PC-3 (cell line): ENCODE measurements at regions not wholly inside any gene's neighbourhood (a gene's known extent, or its start where the extent isn't known, plus 50 kb on each side); places are given as distances from the start of the nearest gene placed in this dataset.

Experiments used
- ATAC-seq: fragments of 200-7000 bp; cut with Tn5 transposase; 2 replicates; pipeline ENCODE4 v1.9.1; 2020; ENCODE audit warnings: mild to moderate bottlenecking, moderate library complexity
- BruUV-seq: library from RNA; stranded (reverse); fragments of 400-500 nt; replicated peaks from 2 replicates; lab custom pipeline; 2021; lab: Mats Ljungman, UMichigan
- CTCF ChIA-PET: fragments of 300-600 bp; sonication (Branson Sonifier 250); formaldehyde crosslinking; loops from one replicate; lab custom pipeline; 2022; ENCODE audit warnings: antibody characterized with exemption; lab: Charles Lee
- POLR2A ChIA-PET: fragments of 300-600 bp; sonication (Branson Sonifier 250); formaldehyde crosslinking; loops from one replicate; lab custom pipeline; 2022; ENCODE audit warnings: antibody characterized with exemption; ENCODE audit not compliant: unreplicated experiment; lab: Charles Lee
- DNase-seq: peaks from one replicate; pipeline ENCODE4 v3.0.0-alpha.2; 2015
- H2AFZ ChIP-seq: fragments of 300-600 bp; sonication (generic); 2 replicates; pipeline ENCODE4 v1.6.0; 2016; ENCODE audit warnings: antibody characterized with exemption, low read length
- H3F3A ChIP-seq: fragments of 300-600 bp; sonication (generic); one replicate; pipeline ENCODE4 v1.6.0; 2017; ENCODE audit warnings: antibody characterized with exemption, low read length, control low read depth, mild to moderate bottlenecking; ENCODE audit not compliant: unreplicated experiment
- H3K27ac ChIP-seq: fragments of 300-600 bp; sonication (generic); 2 replicates; pipeline ENCODE4 v1.5.1; 2016; ENCODE audit warnings: mild to moderate bottlenecking, low read length
- H3K27me3 ChIP-seq: fragments of 300-600 bp; sonication (generic); 2 replicates; pipeline ENCODE4 v1.6.1; 2016; ENCODE audit warnings: low read length, mixed read lengths
- H3K36me3 ChIP-seq: fragments of 300-600 bp; sonication (generic); 2 replicates; pipeline ENCODE4 v1.6.1; 2016; ENCODE audit warnings: low read depth, mixed run types, low read length, mixed read lengths
- H3K4me1 ChIP-seq: fragments of 300-600 bp; sonication (generic); 2 replicates; pipeline ENCODE4 v1.5.1; 2016; ENCODE audit warnings: low read length; ENCODE audit not compliant: insufficient read depth
- H3K4me2 ChIP-seq: fragments of 300-600 bp; sonication (generic); 2 replicates; pipeline ENCODE4 v1.6.0; 2016; ENCODE audit warnings: low read length
- H3K4me3 ChIP-seq: fragments of 300-600 bp; sonication (generic); 2 replicates; pipeline ENCODE4 v1.5.1; 2016; ENCODE audit warnings: mild to moderate bottlenecking, low read length, mixed read lengths
- H3K79me2 ChIP-seq: fragments of 300-600 bp; sonication (generic); 2 replicates; pipeline ENCODE4 v1.6.1; 2017; ENCODE audit warnings: low read length, mixed read lengths
- H3K9ac ChIP-seq: fragments of 300-600 bp; sonication (generic); 2 replicates; pipeline ENCODE4 v1.6.0; 2016; ENCODE audit warnings: mild to moderate bottlenecking, low read length
- H3K9me2 ChIP-seq: fragments of 300-600 bp; sonication (generic); replicated peaks from 2 replicates; pipeline ENCODE4 v1.6.1; 2016; ENCODE audit warnings: mixed run types, low read length, mixed read lengths
- H3K9me3 ChIP-seq: fragments of 300-600 bp; sonication (generic); 2 replicates; pipeline ENCODE4 v1.6.1; 2016; ENCODE audit warnings: low read length, mixed read lengths
- H4K20me1 ChIP-seq: fragments of 300-600 bp; sonication (generic); 2 replicates; pipeline ENCODE4 v1.6.1; 2016; ENCODE audit warnings: low read length, mixed read lengths
- EZH2 ChIP-seq: fragments of 300-600 bp; sonication (generic); IDR thresholded peaks from one replicate; pipeline ENCODE4 v1.6.1; 2017; ENCODE audit warnings: antibody characterized with exemption, mild to moderate bottlenecking, low read length; ENCODE audit not compliant: unreplicated experiment
- EZH2phosphoT487 ChIP-seq: fragments of 300-600 bp; sonication (generic); IDR thresholded peaks from 2 replicates; pipeline ENCODE4 v1.6.1; 2018; ENCODE audit warnings: mild to moderate bottlenecking, antibody characterized with exemption, low read length, borderline replicate concordance
- intact Hi-C: fragments of 100-400 bp; cut with micrococcal nuclease; formaldehyde crosslinking; loops from 2 replicates; pipeline ENCODE4 v1.9.0; 2023
- TF ChIP-seq, protein P1 (sequence below): fragments of 300-600 bp; sonication (generic); conservative IDR thresholded peaks from 2 replicates; pipeline ENCODE4 v1.5.1; 2017; ENCODE audit warnings: antibody characterized with exemption, low read depth, mild to moderate bottlenecking, low read length

DNA sequence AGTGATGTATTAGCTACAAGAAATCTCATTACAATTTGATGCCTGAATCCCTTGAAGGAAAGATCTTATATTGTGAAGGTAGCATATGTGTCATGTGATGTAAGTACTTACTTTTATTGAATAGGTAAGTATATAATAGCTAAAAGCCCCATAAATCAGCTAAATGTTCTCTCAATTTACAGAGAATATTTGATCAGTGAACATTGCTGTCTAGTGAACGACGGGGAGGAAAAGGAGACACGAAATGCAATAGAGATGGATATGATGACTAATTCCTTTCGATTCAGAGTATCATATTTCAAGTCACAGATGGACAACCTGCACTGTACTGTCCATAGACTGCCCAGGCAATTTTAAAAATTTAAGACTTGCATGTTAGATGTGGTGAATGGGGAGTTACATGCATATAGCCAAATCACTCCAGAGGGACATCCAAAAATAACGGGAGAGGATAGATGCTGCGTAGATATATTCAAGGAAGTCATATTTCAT is 462.1 kb upstream of the CDIN1 start:
- Histone ChIP-seq H2AFZ (no peak overlapping the region), H3K4me3 (no peak overlapping the region), H3K4me1 (0 out of 2 replicates have a peak, but pooled peaks cover 4% of the 10 kb centered on the region), H4K20me1 (no peaks in the 10 kb centered on the region), H3K27ac (no peak overlapping the region), H3K9ac (no peak overlapping the region), H3K4me2 (no peak overlapping the region), H3F3A (no peaks in the 10 kb centered on the region), H3K36me3 (no peaks in the 10 kb centered on the region), H3K9me3 (no peaks in the 10 kb centered on the region), H3K9me2 (no peaks in the 10 kb centered on the region), H3K79me2 (no peaks in the 10 kb centered on the region), H3K27me3 (no peaks in the 10 kb centered on the region)
- DNase-seq (peak; percentile 36), ATAC-seq (peak; percentile 72)
- ChIA-PET CTCF (no interaction called here), POLR2A (no interaction called here)
- TF ChIP-seq, protein P1, sequence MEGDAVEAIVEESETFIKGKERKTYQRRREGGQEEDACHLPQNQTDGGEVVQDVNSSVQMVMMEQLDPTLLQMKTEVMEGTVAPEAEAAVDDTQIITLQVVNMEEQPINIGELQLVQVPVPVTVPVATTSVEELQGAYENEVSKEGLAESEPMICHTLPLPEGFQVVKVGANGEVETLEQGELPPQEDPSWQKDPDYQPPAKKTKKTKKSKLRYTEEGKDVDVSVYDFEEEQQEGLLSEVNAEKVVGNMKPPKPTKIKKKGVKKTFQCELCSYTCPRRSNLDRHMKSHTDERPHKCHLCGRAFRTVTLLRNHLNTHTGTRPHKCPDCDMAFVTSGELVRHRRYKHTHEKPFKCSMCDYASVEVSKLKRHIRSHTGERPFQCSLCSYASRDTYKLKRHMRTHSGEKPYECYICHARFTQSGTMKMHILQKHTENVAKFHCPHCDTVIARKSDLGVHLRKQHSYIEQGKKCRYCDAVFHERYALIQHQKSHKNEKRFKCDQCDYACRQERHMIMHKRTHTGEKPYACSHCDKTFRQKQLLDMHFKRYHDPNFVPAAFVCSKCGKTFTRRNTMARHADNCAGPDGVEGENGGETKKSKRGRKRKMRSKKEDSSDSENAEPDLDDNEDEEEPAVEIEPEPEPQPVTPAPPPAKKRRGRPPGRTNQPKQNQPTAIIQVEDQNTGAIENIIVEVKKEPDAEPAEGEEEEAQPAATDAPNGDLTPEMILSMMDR = no peak
- TF ChIP-seq EZH2phosphoT487 (no peak), EZH2 (no peak)
- intact Hi-C loops = loop anchor here (10.0 kb wide), 1 partner anchor 363 kb away; no protein-coding TSS in a partner anchor
- no TSS peak for BruUV-seq

DNA sequence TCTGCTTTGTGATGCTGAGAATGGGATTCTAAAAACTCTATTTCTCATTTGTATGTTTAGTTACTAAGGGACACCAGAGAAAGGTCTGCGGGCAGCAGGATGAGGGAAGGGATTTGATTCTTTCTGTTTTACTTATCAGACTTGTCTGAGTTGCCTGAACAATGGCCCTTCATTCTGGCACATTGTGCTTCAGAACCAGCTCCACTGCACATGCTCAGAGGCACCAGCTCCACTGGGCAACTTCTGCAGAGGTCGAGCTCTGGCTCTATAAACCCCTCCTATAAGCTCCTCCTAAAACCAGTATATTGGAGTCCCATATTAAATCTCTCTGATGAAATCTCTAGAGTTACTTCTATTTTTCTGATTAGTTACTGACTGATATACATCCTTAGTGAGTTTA is 453.2 kb upstream of the CDIN1 start:
- DNase-seq (no peak), ATAC-seq (no peak)
- POLR2A ChIA-PET = no interaction called here
- H3K9ac ChIP-seq = no peak overlapping the region
- H3K27me3 ChIP-seq = no peaks in the 10 kb centered on the region
- no peak overlapping the region for H3K27ac ChIP-seq
- no peak overlapping the region for H2AFZ ChIP-seq
- H3K9me3 ChIP-seq = no peaks in the 10 kb centered on the region
- H4K20me1 ChIP-seq = no peaks in the 10 kb centered on the region
- no peaks in the 10 kb centered on the region for H3K4me1 ChIP-seq
- H3K4me3 ChIP-seq = no peak overlapping the region
- H3K4me2 ChIP-seq = no peak overlapping the region
- BruUV-seq = no TSS peak
- CTCF ChIA-PET = no interaction called here
- H3K79me2 ChIP-seq = no peaks in the 10 kb centered on the region
- no peaks in the 10 kb centered on the region for H3K9me2 ChIP-seq
- no peaks in the 10 kb centered on the region for H3K36me3 ChIP-seq
- H3F3A ChIP-seq = no peaks in the 10 kb centered on the region
- intact Hi-C loops = no loop called here
- TF ChIP-seq EZH2 (no peak), EZH2phosphoT487 (no peak)
- TF ChIP-seq, protein P1 = no peak

DNA sequence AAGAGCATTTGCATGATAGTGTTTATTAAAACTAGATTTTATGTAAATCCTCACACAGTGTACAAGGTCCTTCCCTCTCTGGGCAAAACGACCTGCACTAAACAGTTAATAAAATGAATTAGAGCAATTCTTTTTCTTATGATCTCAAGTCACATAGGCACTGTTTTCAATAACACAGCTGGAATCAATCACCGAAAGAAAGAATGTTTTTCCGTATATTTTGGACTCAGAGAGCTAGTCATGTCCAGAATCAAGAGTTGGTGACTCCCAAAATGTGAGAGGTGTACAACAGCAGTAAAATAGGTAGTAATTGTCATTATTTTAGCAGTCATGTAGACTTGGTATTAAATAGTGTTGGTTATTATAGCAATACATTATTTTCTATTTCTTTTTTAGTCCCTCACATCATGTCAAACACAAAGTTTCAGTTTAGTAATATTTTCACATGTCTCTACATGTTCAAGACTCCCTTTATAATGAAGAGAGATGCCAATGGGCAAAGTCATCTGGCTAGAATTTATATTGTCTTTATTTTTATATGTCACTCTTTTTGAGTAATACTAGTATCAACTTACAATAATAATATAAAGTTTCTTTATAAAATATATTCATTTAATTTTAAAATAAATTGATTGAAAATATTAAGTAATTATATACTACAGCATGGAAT is 448.6 kb upstream of the CDIN1 start:
- H4K20me1 ChIP-seq = no peaks in the 10 kb centered on the region
- intact Hi-C loops = no loop called here
- H3K79me2 ChIP-seq = no peaks in the 10 kb centered on the region
- POLR2A ChIA-PET = no interaction called here
- no peak for TF ChIP-seq EZH2
- no peak for TF ChIP-seq EZH2phosphoT487
- TF ChIP-seq, protein P1 = no peak
- DNase-seq (no peak), ATAC-seq (no peak)
- no peaks in the 10 kb centered on the region for H3K9me3 ChIP-seq
- H3K4me3 ChIP-seq = no peak overlapping the region
- BruUV-seq = no TSS peak
- no peaks in the 10 kb centered on the region for H3F3A ChIP-seq
- no peak overlapping the region for H3K4me2 ChIP-seq
- no peaks in the 10 kb centered on the region for H3K9me2 ChIP-seq
- no peaks in the 10 kb centered on the region for H3K36me3 ChIP-seq
- CTCF ChIA-PET = no interaction called here
- H3K4me1 ChIP-seq = no peaks in the 10 kb centered on the region
- H3K27me3 ChIP-seq = no peaks in the 10 kb centered on the region
- H3K9ac ChIP-seq = no peak overlapping the region
- H3K27ac ChIP-seq = no peak overlapping the region
- no peak overlapping the region for H2AFZ ChIP-seq
